K562 (cell line): ENCODE measurements at regions not wholly inside any gene's neighbourhood (a gene's known extent, or its start where the extent isn't known, plus 50 kb on each side); places are given as distances from the start of the nearest gene placed in this dataset.

Source experiments
- ATAC-seq: fragments of 200-7000 bp; cut with Tn5 transposase; 3 replicates; pipeline ENCODE4 v1.9.1; 2020; ENCODE audit warnings: moderate library complexity
- BruUV-seq: library from RNA; stranded (reverse); fragments of 400-500 nt; replicated peaks from 2 replicates; lab custom pipeline; 2021; lab: Mats Ljungman, UMichigan
- CTCF ChIA-PET: fragments of 300-600 bp; formaldehyde crosslinking; extraction: SDS; loops from one replicate; lab custom pipeline; 2021; ENCODE audit warnings: low intra/inter-chr PET ratio; lab: Yijun Ruan, JAX
- POLR2A ChIA-PET: fragments of 300-600, 350-650 bp; sonication (Branson Sonifier 250); formaldehyde crosslinking; extraction: SDS; loops from one replicate; lab custom pipeline; 2021; ENCODE audit warnings: antibody characterized with exemption, inconsistent platforms; lab: Yijun Ruan, JAX
- DNase-seq, 4 experiments: peaks; one replicate each; pipeline versions ENCODE4 v3.0.0 to v3.0.0-alpha.2; 2011 to 2018; ENCODE audit warnings: low spot score in 3 of 4, mixed read lengths in 3 of 4; ENCODE audit errors: extremely low read depth in 1 of 4
- FAIRE-seq: peaks from 2 replicates; lab custom pipeline; 2011; peaks lifted over from hg19 to GRCh38; lab: Jason Lieb, UNC
- H2AFZ ChIP-seq: 2 replicates; pipeline ENCODE4 v1.6.0; 2011; ENCODE audit warnings: low read depth, low read length, control low read depth, inconsistent platforms
- H3K27ac ChIP-seq: fragments of 200-600 bp; 3 replicates; pipeline ENCODE4 v1.8.0; 2011; ENCODE audit warnings: low read depth, mild to moderate bottlenecking, control low read depth, inconsistent platforms, low read length, moderate library complexity, mixed read lengths; ENCODE audit errors: extremely low read depth
- H3K27me3 ChIP-seq, 2 experiments: fragments of 300-600 bp in 1 of 2; 2 replicates in 1 of 2; 3 replicates in 1 of 2; pipeline versions ENCODE4 v1.6.0 to v1.8.0; 2011; ENCODE audit warnings: inconsistent platforms in 2 of 2, low read length in 2 of 2, mild to moderate bottlenecking in 1 of 2, mixed read lengths in 1 of 2, moderate library complexity in 1 of 2; ENCODE audit not compliant: control insufficient read depth in 2 of 2, insufficient read depth in 2 of 2
- H3K36me3 ChIP-seq: fragments of 300-600 bp; 3 replicates; pipeline ENCODE4 v1.8.0; 2011; ENCODE audit warnings: mild to moderate bottlenecking, low read length, inconsistent platforms; ENCODE audit not compliant: control insufficient read depth, insufficient read depth
- H3K4me1 ChIP-seq, 2 experiments: fragments of 200-600 bp in 1 of 2; replicated peaks in 1 of 2; 2 replicates in 1 of 2; 3 replicates in 1 of 2; pipeline versions ENCODE4 v1.5.1 to v1.8.0; 2011; ENCODE audit warnings: inconsistent platforms in 2 of 2, low read length in 2 of 2, mild to moderate bottlenecking in 1 of 2, mixed read lengths in 1 of 2, moderate library complexity in 1 of 2; ENCODE audit not compliant: control insufficient read depth in 2 of 2, insufficient read depth in 2 of 2
- H3K4me2 ChIP-seq: 2 replicates; pipeline ENCODE4 v1.6.1; 2011; ENCODE audit warnings: low read length, control low read depth, inconsistent platforms, mixed read lengths; ENCODE audit not compliant: insufficient read depth
- H3K4me3 ChIP-seq: fragments of 200-600 bp; sonication (generic), shearing (Covaris generic); 2 replicates; pipeline ENCODE4 v1.5.1; 2016; ENCODE audit warnings: control low read depth, inconsistent platforms
- H3K79me2 ChIP-seq: fragments of 200-600 bp; 3 replicates; pipeline ENCODE4 v1.8.0; 2011; ENCODE audit warnings: low read length, inconsistent platforms; ENCODE audit not compliant: control insufficient read depth, insufficient read depth
- H3K9ac ChIP-seq, 2 experiments: 2 replicates each; pipeline versions ENCODE4 v1.6.0 to v1.6.1; 2011; ENCODE audit warnings: low read depth in 2 of 2, low read length in 2 of 2, control low read depth in 1 of 2, inconsistent platforms in 1 of 2, mild to moderate bottlenecking in 1 of 2, mixed read lengths in 1 of 2; ENCODE audit not compliant: insufficient read depth in 1 of 2
- H3K9me1 ChIP-seq: one replicate; pipeline ENCODE4 v1.6.0; 2011; ENCODE audit warnings: inconsistent platforms, mild to moderate bottlenecking, low read length, moderate library complexity; ENCODE audit not compliant: control insufficient read depth, insufficient read depth
- H3K9me3 ChIP-seq: replicated peaks from 2 replicates; pipeline ENCODE4 v1.5.1; 2011; ENCODE audit warnings: low read depth, low read length, inconsistent platforms; ENCODE audit not compliant: control insufficient read depth, insufficient read depth
- H4K20me1 ChIP-seq: replicated peaks from 2 replicates; pipeline ENCODE4 v1.6.1; 2011; ENCODE audit warnings: low read length, inconsistent platforms, mixed read lengths; ENCODE audit not compliant: control insufficient read depth, insufficient read depth
- ETS2 ChIP-seq: IDR thresholded peaks from 2 replicates; pipeline ENCODE4 v1.6.1; 2016; ENCODE audit warnings: borderline replicate concordance, missing genetic modification characterization, mild to moderate bottlenecking, moderate library complexity, missing compliant biosample characterization; ENCODE audit not compliant: poor library complexity, severe bottlenecking
- KDM5B ChIP-seq: fragments of 200-600 bp; sonication (generic); IDR thresholded peaks from 2 replicates; pipeline ENCODE4 v1.6.1; 2012; ENCODE audit warnings: low read depth, mild to moderate bottlenecking, moderate library complexity, low read length, control low read depth, inconsistent platforms; ENCODE audit not compliant: insufficient replicate concordance
- LEF1 ChIP-seq: fragments of 450-650 bp; IDR thresholded peaks from 2 replicates; pipeline ENCODE4 v1.6.1; 2016; ENCODE audit warnings: mild to moderate bottlenecking
- NFE2 ChIP-seq: IDR thresholded peaks from 2 replicates; pipeline ENCODE4 v1.6.1; 2014; ENCODE audit warnings: antibody characterized with exemption, low read depth
- PRPF4 ChIP-seq: fragments of 200-400 bp; formaldehyde crosslinking; IDR thresholded peaks from one replicate; pipeline ENCODE4 v1.6.1; 2017; ENCODE audit warnings: low read length, low read depth, mild to moderate bottlenecking; ENCODE audit not compliant: insufficient read depth, poor library complexity, severe bottlenecking
- SAFB2 ChIP-seq: fragments of 200-400 bp; formaldehyde crosslinking; IDR thresholded peaks from 2 replicates; pipeline ENCODE4 v1.6.1; 2018; ENCODE audit warnings: borderline replicate concordance, low read length, low read depth, moderate library complexity; ENCODE audit not compliant: severe bottlenecking
- SP1 ChIP-seq: sonication (generic); formaldehyde crosslinking; IDR thresholded peaks from 2 replicates; pipeline ENCODE4 v1.8.1; 2022; ENCODE audit warnings: mild to moderate bottlenecking, missing genetic modification reagents
- WGBS: fragments of 100-300 bp; shearing (Covaris generic); methylation state at CpG from one replicate; pipeline ENCODE4 v1.1.6; 2016; ENCODE audit warnings: low coverage, mixed read lengths; ENCODE audit not compliant: insufficient coverage; ENCODE audit errors: missing lambda C conversion rate; 5-methylcytosine and 5-hydroxymethylcytosine counted together
- in situ Hi-C: fragments of 300-500 bp; cut with MboI; formaldehyde crosslinking; loops from 4 replicates; pipeline ENCODE4 v1.15.0; 2018; ENCODE audit warnings: inconsistent platforms, mixed read lengths
- intact Hi-C: fragments of 100-400 bp; cut with micrococcal nuclease; formaldehyde crosslinking; loops from 2 replicates; pipeline ENCODE4 v1.14.2; 2022
- TF ChIP-seq, protein P1 (sequence below): fragments of 200-400 bp; formaldehyde crosslinking; IDR thresholded peaks from 2 replicates; pipeline ENCODE4 v1.6.1; 2017; ENCODE audit warnings: mild to moderate bottlenecking, low read depth, low read length, moderate library complexity
- TF ChIP-seq, protein P2 (sequence below): fragments of 450-650 bp; IDR thresholded peaks from 2 replicates; pipeline ENCODE4 v1.6.1; 2017; ENCODE audit warnings: antibody characterized with exemption, mild to moderate bottlenecking

- no peaks in the 10 kb centered on the region for H4K20me1 ChIP-seq
- H3K79me2 ChIP-seq = no peaks in the 10 kb centered on the region
- TF ChIP-seq NFE2 = no peak
- no peak for TF ChIP-seq ETS2 (tag)
- TF ChIP-seq, protein P1, sequence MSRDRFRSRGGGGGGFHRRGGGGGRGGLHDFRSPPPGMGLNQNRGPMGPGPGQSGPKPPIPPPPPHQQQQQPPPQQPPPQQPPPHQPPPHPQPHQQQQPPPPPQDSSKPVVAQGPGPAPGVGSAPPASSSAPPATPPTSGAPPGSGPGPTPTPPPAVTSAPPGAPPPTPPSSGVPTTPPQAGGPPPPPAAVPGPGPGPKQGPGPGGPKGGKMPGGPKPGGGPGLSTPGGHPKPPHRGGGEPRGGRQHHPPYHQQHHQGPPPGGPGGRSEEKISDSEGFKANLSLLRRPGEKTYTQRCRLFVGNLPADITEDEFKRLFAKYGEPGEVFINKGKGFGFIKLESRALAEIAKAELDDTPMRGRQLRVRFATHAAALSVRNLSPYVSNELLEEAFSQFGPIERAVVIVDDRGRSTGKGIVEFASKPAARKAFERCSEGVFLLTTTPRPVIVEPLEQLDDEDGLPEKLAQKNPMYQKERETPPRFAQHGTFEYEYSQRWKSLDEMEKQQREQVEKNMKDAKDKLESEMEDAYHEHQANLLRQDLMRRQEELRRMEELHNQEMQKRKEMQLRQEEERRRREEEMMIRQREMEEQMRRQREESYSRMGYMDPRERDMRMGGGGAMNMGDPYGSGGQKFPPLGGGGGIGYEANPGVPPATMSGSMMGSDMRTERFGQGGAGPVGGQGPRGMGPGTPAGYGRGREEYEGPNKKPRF = no peak
- TF ChIP-seq, protein P2, sequence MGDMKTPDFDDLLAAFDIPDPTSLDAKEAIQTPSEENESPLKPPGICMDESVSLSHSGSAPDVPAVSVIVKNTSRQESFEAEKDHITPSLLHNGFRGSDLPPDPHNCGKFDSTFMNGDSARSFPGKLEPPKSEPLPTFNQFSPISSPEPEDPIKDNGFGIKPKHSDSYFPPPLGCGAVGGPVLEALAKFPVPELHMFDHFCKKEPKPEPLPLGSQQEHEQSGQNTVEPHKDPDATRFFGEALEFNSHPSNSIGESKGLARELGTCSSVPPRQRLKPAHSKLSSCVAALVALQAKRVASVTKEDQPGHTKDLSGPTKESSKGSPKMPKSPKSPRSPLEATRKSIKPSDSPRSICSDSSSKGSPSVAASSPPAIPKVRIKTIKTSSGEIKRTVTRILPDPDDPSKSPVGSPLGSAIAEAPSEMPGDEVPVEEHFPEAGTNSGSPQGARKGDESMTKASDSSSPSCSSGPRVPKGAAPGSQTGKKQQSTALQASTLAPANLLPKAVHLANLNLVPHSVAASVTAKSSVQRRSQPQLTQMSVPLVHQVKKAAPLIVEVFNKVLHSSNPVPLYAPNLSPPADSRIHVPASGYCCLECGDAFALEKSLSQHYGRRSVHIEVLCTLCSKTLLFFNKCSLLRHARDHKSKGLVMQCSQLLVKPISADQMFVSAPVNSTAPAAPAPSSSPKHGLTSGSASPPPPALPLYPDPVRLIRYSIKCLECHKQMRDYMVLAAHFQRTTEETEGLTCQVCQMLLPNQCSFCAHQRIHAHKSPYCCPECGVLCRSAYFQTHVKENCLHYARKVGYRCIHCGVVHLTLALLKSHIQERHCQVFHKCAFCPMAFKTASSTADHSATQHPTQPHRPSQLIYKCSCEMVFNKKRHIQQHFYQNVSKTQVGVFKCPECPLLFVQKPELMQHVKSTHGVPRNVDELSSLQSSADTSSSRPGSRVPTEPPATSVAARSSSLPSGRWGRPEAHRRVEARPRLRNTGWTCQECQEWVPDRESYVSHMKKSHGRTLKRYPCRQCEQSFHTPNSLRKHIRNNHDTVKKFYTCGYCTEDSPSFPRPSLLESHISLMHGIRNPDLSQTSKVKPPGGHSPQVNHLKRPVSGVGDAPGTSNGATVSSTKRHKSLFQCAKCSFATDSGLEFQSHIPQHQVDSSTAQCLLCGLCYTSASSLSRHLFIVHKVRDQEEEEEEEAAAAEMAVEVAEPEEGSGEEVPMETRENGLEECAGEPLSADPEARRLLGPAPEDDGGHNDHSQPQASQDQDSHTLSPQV = no peak
- TF ChIP-seq SP1 = no peak
- TF ChIP-seq SAFB2 = no peak
- TF ChIP-seq LEF1 = no peak
- TF ChIP-seq PRPF4 = no peak
- TF ChIP-seq KDM5B = no peak
- no peaks in the 10 kb centered on the region for H3K9me1 ChIP-seq
- FAIRE-seq (no peak), ATAC-seq (no peak), DNase-seq (no peak)
- H2AFZ ChIP-seq = no peak overlapping the region
- peaks cover 6% of the 10 kb centered on the region; the same call in 1 of the 3 replicates for H3K36me3 ChIP-seq
- no peak overlapping the region for H3K27ac ChIP-seq
- CTCF ChIA-PET = no interaction called here
- no peaks in the 10 kb centered on the region for H3K9me3 ChIP-seq
- H3K4me3 ChIP-seq = no peak overlapping the region
- in situ Hi-C loops = no loop called here
- no peaks in the 10 kb centered on the region for H3K27me3 ChIP-seq
- H3K4me2 ChIP-seq = no peak overlapping the region
- no TSS peak for BruUV-seq
- peaks cover 0 to 17% of the 10 kb centered on the region in 2 experiments; a peak in 2 of 5 replicates for H3K4me1 ChIP-seq
- POLR2A ChIA-PET = no interaction called here
- H3K9ac ChIP-seq = no peak overlapping the region
- 54% methylated on average over 7 of the region's 14 CpGs for WGBS
- intact Hi-C loops = no loop called here
Observed at GRCh38 chr19:5262721-5263120, 77.9 kb downstream of the PTPRS start.
